ENCODE measurements at regions not wholly inside any gene's neighbourhood (a gene's known extent, or its start where the extent isn't known, plus 50 kb on each side); places are given as distances from the start of the nearest gene placed in this dataset.

GRCh38 chr3:151576511-151577137 is 115.8 kb upstream of the IGSF10 start:
- TF ChIP-seq CTCF (conservative IDR thresholded peaks at IDR 0.05) (no peak), EZH2 (IDR thresholded peaks at IDR 0.05; ENCODE audit: low read depth) (no peak)

Measured in PC-9 (cell line).